ENCODE measurements at regions not wholly inside any gene's neighbourhood (a gene's known extent, or its start where the extent isn't known, plus 50 kb on each side); places are given as distances from the start of the nearest gene placed in this dataset.

- TF ChIP-seq TOX (CRISPR knock-in tag; IDR thresholded peaks at IDR 0.05; ENCODE audit: borderline replicate concordance) = no peak
- no peak for TF ChIP-seq GLIS3 (CRISPR knock-in tag; IDR thresholded peaks at IDR 0.05)
- no peak for TF ChIP-seq ZFP3 (CRISPR knock-in tag; IDR thresholded peaks at IDR 0.05)
- TF ChIP-seq BACH2 (CRISPR knock-in tag; IDR thresholded peaks at IDR 0.05; ENCODE audit: borderline replicate concordance) = no peak
- TF ChIP-seq CREB5 (CRISPR knock-in tag; IDR thresholded peaks at IDR 0.05; ENCODE audit: low read depth) = no peak
- no peak for TF ChIP-seq PPARA (CRISPR knock-in tag; IDR thresholded peaks at IDR 0.05; ENCODE audit: borderline replicate concordance)
- TF ChIP-seq ZFP30 (CRISPR knock-in tag; IDR thresholded peaks at IDR 0.05) = no peak
- TF ChIP-seq PATZ1 (CRISPR knock-in tag; IDR thresholded peaks at IDR 0.05; ENCODE audit: borderline replicate concordance) = no peak
- no peak for TF ChIP-seq ISL1 (CRISPR knock-in tag; IDR thresholded peaks at IDR 0.05)
- TF ChIP-seq RARB (CRISPR knock-in tag; IDR thresholded peaks at IDR 0.05) = no peak
- no peak for TF ChIP-seq ZNF8 (CRISPR knock-in tag; IDR thresholded peaks at IDR 0.05)
- no peak for TF ChIP-seq TCF4 (CRISPR knock-in tag; IDR thresholded peaks at IDR 0.05; ENCODE audit: borderline replicate concordance)
- TF ChIP-seq ESRRG (CRISPR knock-in tag; IDR thresholded peaks at IDR 0.05) = no peak
- TF ChIP-seq ZC3H10 (CRISPR knock-in tag; IDR thresholded peaks at IDR 0.05) = no peak
- TF ChIP-seq CSDC2 (CRISPR knock-in tag; IDR thresholded peaks at IDR 0.05) = no peak
- TF ChIP-seq POU6F1 (CRISPR knock-in tag; IDR thresholded peaks at IDR 0.05; ENCODE audit: borderline replicate concordance, low read depth) = no peak
- no peak for TF ChIP-seq ZNF565 (CRISPR knock-in tag; conservative IDR thresholded peaks at IDR 0.05; ENCODE audit: low read depth)
- no peak for TF ChIP-seq CSRNP3 (CRISPR knock-in tag; IDR thresholded peaks at IDR 0.05)
- no peak for TF ChIP-seq ZNF70 (CRISPR knock-in tag; IDR thresholded peaks at IDR 0.05)
- TF ChIP-seq TSHZ2 (CRISPR knock-in tag; IDR thresholded peaks at IDR 0.05) = no peak
- ATAC-seq = no peak
Measured at GRCh38 chr5:88937406-88937805, 54.4 kb upstream of the MEF2C start.

GRCh38 chr5:88934439-88934838 lies 51.5 kb upstream of the MEF2C start:
- ATAC-seq = no peak
- TF ChIP-seq POU6F1 (CRISPR knock-in tag; IDR thresholded peaks at IDR 0.05; ENCODE audit: borderline replicate concordance, low read depth) (no peak), BACH2 (CRISPR knock-in tag; IDR thresholded peaks at IDR 0.05; ENCODE audit: borderline replicate concordance) (no peak), CSDC2 (CRISPR knock-in tag; IDR thresholded peaks at IDR 0.05) (no peak), PPARA (CRISPR knock-in tag; IDR thresholded peaks at IDR 0.05; ENCODE audit: borderline replicate concordance) (no peak), CSRNP3 (CRISPR knock-in tag; IDR thresholded peaks at IDR 0.05) (no peak), PATZ1 (CRISPR knock-in tag; IDR thresholded peaks at IDR 0.05; ENCODE audit: borderline replicate concordance) (no peak), SNAI2 (CRISPR knock-in tag; IDR thresholded peaks at IDR 0.05) (no peak), TOX (CRISPR knock-in tag; IDR thresholded peaks at IDR 0.05; ENCODE audit: borderline replicate concordance) (no peak), ZNF8 (CRISPR knock-in tag; IDR thresholded peaks at IDR 0.05) (no peak), ESRRG (CRISPR knock-in tag; IDR thresholded peaks at IDR 0.05) (no peak), RARB (CRISPR knock-in tag; IDR thresholded peaks at IDR 0.05) (no peak), ISL1 (CRISPR knock-in tag; IDR thresholded peaks at IDR 0.05) (no peak), ARNTL (CRISPR knock-in tag; IDR thresholded peaks at IDR 0.05; ENCODE audit: borderline replicate concordance, low read depth) (no peak), ZFP3 (CRISPR knock-in tag; IDR thresholded peaks at IDR 0.05) (no peak)
